ENCODE measurements at regions not wholly inside any gene's neighbourhood (a gene's known extent, or its start where the extent isn't known, plus 50 kb on each side); places are given as distances from the start of the nearest gene placed in this dataset.

GRCh38 chr5:101866473-101866872, 429.6 kb downstream of the SLCO4C1 start:
- TF ChIP-seq EZH2 (IDR thresholded peaks at IDR 0.05; ENCODE audit: borderline replicate concordance, low read depth, low read length, severe bottlenecking): no peak
- no peak for TF ChIP-seq MYC (IDR thresholded peaks at IDR 0.05; ENCODE audit: low read depth, low read length)
